GM18511 (cell line): ENCODE measurements at regions not wholly inside any gene's neighbourhood (a gene's known extent, or its start where the extent isn't known, plus 50 kb on each side); places are given as distances from the start of the nearest gene placed in this dataset.
A peak's percentile ranks its signal among the peaks of the same experiment; 100 is the strongest.
"Not testable (repeated sequence)": the region's sequence is repeated elsewhere in the genome, so short reads cannot be mapped to it uniquely, and the experiment has no call there.

Source experiments
- ATAC-seq: cut with Tn5 transposase; IDR thresholded peaks from one replicate; pipeline ENCODE4 v1.9.1; 2021; ENCODE audit warnings: mild to moderate bottlenecking, moderate library complexity; ENCODE audit not compliant: unreplicated experiment

GRCh38 chrX:9258421-9259104 lies 206.3 kb upstream of the TBL1X start:
- no peak for ATAC-seq

- ATAC-seq: no peak
Measured at GRCh38 chrX:9260603-9261002, 204.3 kb upstream of the TBL1X start.

GRCh38 chrX:9267415-9267814 lies 197.4 kb upstream of the TBL1X start:
- ATAC-seq: no peak

GRCh38 chrX:9269134-9269533 lies 195.7 kb upstream of the TBL1X start:
- ATAC-seq: no peak

GRCh38 chrX:9271789-9272525 lies 192.9 kb upstream of the TBL1X start:
- no peak for ATAC-seq

GRCh38 chrX:9273744-9274143 lies 191.1 kb upstream of the TBL1X start:
- no peak for ATAC-seq

- no peak for ATAC-seq
Measured at GRCh38 chrX:9278475-9279233, 186.2 kb upstream of the TBL1X start.

- ATAC-seq: no peak
Measured at GRCh38 chrX:9279234-9279544, 185.7 kb upstream of the TBL1X start.

- ATAC-seq: no peak
Measured at GRCh38 chrX:9280831-9281230, 184.0 kb upstream of the TBL1X start.

GRCh38 chrX:9282325-9282724 lies 182.5 kb upstream of the TBL1X start:
- ATAC-seq: no peak

GRCh38 chrX:9285342-9285771 lies 179.5 kb upstream of the TBL1X start:
- peak; percentile 78 for ATAC-seq

- no peak for ATAC-seq
Measured at GRCh38 chrX:9286234-9286633, 178.6 kb upstream of the TBL1X start.

GRCh38 chrX:9291629-9292028 lies 173.2 kb upstream of the TBL1X start:
- no peak for ATAC-seq

GRCh38 chrX:9293051-9293496 lies 171.8 kb upstream of the TBL1X start:
- ATAC-seq: no peak

GRCh38 chrX:9293903-9294302 lies 171.0 kb upstream of the TBL1X start:
- ATAC-seq: no peak

- no peak for ATAC-seq
Measured at GRCh38 chrX:9295551-9295950, 169.3 kb upstream of the TBL1X start.

- ATAC-seq: no peak
Measured at GRCh38 chrX:9298221-9298620, 166.6 kb upstream of the TBL1X start.

GRCh38 chrX:9299681-9300080 lies 165.2 kb upstream of the TBL1X start:
- not testable (repeated sequence) for ATAC-seq

GRCh38 chrX:9301836-9302235 lies 163.0 kb upstream of the TBL1X start:
- no peak for ATAC-seq

- ATAC-seq: no peak
Measured at GRCh38 chrX:9302381-9302780, 162.5 kb upstream of the TBL1X start.

GRCh38 chrX:9308426-9308825 lies 156.4 kb upstream of the TBL1X start:
- no peak for ATAC-seq

- ATAC-seq: no peak
Measured at GRCh38 chrX:9310616-9311015, 154.2 kb upstream of the TBL1X start.
